ENCODE measurements at regions not wholly inside any gene's neighbourhood (a gene's known extent, or its start where the extent isn't known, plus 50 kb on each side); places are given as distances from the start of the nearest gene placed in this dataset.
"Not testable (repeated sequence)": the region's sequence is repeated elsewhere in the genome, so short reads cannot be mapped to it uniquely, and the experiment has no call there.

DNA sequence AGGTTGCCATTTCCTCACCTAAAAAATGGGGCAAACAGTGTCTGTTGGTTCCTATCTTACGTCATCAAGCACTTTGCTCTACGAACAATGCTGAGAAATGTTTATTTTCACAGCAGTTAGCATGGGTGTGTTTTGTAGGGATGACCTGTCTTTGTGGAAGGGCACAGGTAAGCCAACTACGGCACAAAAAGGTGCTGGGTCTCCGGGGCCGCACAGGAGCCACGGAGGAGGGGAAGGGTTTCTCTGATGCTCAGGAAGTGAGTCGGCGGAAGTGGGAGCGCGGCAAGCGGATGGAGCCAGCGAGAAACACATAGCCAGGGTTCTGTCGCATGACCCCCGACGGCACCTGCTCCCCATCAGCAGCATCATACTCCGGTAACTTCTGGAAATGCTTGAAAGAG, 65.6 kb upstream of the TCL1B start:
- H3K9me3 ChIP-seq (ENCODE audit: control insufficient read depth, insufficient read depth, low read length): no peaks in the 10 kb centered on the region; the same call in 1 of the 2 replicates
- ChIA-PET POLR2A (no interaction called here), CTCF (no interaction called here)
- no peak overlapping the region for H3K27ac ChIP-seq (ENCODE audit: low read depth, low read length)
- no peak overlapping the region for H3K4me3 ChIP-seq (ENCODE audit: low read depth, low read length)
- no peaks in the 10 kb centered on the region for H3K27me3 ChIP-seq (ENCODE audit: control insufficient read depth, insufficient read depth, low read length)
- TF ChIP-seq, protein P1, sequence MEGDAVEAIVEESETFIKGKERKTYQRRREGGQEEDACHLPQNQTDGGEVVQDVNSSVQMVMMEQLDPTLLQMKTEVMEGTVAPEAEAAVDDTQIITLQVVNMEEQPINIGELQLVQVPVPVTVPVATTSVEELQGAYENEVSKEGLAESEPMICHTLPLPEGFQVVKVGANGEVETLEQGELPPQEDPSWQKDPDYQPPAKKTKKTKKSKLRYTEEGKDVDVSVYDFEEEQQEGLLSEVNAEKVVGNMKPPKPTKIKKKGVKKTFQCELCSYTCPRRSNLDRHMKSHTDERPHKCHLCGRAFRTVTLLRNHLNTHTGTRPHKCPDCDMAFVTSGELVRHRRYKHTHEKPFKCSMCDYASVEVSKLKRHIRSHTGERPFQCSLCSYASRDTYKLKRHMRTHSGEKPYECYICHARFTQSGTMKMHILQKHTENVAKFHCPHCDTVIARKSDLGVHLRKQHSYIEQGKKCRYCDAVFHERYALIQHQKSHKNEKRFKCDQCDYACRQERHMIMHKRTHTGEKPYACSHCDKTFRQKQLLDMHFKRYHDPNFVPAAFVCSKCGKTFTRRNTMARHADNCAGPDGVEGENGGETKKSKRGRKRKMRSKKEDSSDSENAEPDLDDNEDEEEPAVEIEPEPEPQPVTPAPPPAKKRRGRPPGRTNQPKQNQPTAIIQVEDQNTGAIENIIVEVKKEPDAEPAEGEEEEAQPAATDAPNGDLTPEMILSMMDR (IDR thresholded peaks at IDR 0.05; ENCODE audit: low read depth, low read length): no peak
- no peak for DNase-seq (ENCODE audit: low read depth, low spot score)

- no peak overlapping the region for H3K27ac ChIP-seq (ENCODE audit: low read depth, low read length)
- H3K27me3 ChIP-seq (ENCODE audit: control insufficient read depth, insufficient read depth, low read length): no peaks in the 10 kb centered on the region
- CTCF ChIA-PET: no interaction called here
- H3K9me3 ChIP-seq (ENCODE audit: control insufficient read depth, insufficient read depth, low read length): no peaks in the 10 kb centered on the region; the same call in 1 of the 2 replicates
- no peak overlapping the region for H3K4me3 ChIP-seq (ENCODE audit: low read depth, low read length)
- TF ChIP-seq, protein P1 (IDR thresholded peaks at IDR 0.05; ENCODE audit: low read depth, low read length): no peak
- POLR2A ChIA-PET: no interaction called here
- no peak for DNase-seq (ENCODE audit: low read depth, low spot score)
Measured at GRCh38 chr14:95623195-95623594, 63.0 kb upstream of the TCL1B start.

- H3K27me3 ChIP-seq (ENCODE audit: control insufficient read depth, insufficient read depth, low read length); H3K4me3 ChIP-seq (ENCODE audit: low read depth, low read length); DNase-seq (ENCODE audit: low read depth, low spot score); H3K27ac ChIP-seq (ENCODE audit: low read depth, low read length); H3K9me3 ChIP-seq (ENCODE audit: control insufficient read depth, insufficient read depth, low read length); POLR2A ChIA-PET; CTCF ChIA-PET: not testable (repeated sequence)
Measured at GRCh38 chr14:95625710-95626109, 60.5 kb upstream of the TCL1B start.

DNA sequence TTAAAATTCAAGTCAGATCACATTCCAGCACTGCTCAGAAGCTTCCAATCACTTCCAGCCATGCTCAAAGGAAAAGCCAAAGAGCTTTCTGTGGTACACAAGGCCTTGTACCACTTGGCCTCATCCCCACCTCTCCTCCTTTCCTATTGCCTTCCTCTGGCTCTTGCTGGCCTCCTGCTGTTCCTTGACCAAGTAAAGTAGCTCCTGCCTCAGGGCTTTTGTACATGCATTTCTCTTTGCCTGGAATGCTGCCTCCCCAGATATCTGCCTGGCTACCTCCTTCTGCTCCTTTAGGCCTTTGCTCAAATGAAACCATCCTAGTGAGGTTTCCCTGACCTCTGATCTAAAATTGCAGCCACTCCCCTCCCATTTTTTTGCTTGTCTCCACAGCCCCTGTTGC, 51.2 kb upstream of the TCL1B start:
- DNase-seq (ENCODE audit: low read depth, low spot score): no peak
- CTCF ChIA-PET: no interaction called here
- no peak overlapping the region for H3K4me3 ChIP-seq (ENCODE audit: low read depth, low read length)
- H3K9me3 ChIP-seq (ENCODE audit: control insufficient read depth, insufficient read depth, low read length): no peaks in the 10 kb centered on the region; the same call in 1 of the 2 replicates
- H3K27ac ChIP-seq (ENCODE audit: low read depth, low read length): no peak overlapping the region
- no peaks in the 10 kb centered on the region for H3K27me3 ChIP-seq (ENCODE audit: control insufficient read depth, insufficient read depth, low read length)
- POLR2A ChIA-PET: no interaction called here
- TF ChIP-seq, protein P1 (IDR thresholded peaks at IDR 0.05; ENCODE audit: low read depth, low read length): no peak

All from AG04450 (cell line).